ENCODE measurements at regions not wholly inside any gene's neighbourhood (a gene's known extent, or its start where the extent isn't known, plus 50 kb on each side); places are given as distances from the start of the nearest gene placed in this dataset.

GRCh38 chr14:89489761-89490437 lies 72.9 kb upstream of the FOXN3 start:
- no peak overlapping the region for H3K4me3 ChIP-seq
- H3K36me3 ChIP-seq (replicated peaks): no peaks in the 10 kb centered on the region
- in situ Hi-C loops (cut with MboI; ENCODE audit: low sequenced_read_pairs): no loop called here
- no peaks in the 10 kb centered on the region for H3K27me3 ChIP-seq (ENCODE audit: low read depth)
- H3K9me3 ChIP-seq: no peaks in the 10 kb centered on the region
- DNase-seq (ENCODE audit: low spot score in 2 of 2): no peak
- no peaks in the 10 kb centered on the region for H3K4me1 ChIP-seq

- DNase-seq (ENCODE audit: low spot score in 2 of 2): no peak
These were observed 69.9 kb upstream of the FOXN3 start for GRCh38 chr14:89486961-89487360.

GRCh38 chr14:89486505-89486904 lies 69.5 kb upstream of the FOXN3 start:
- H3K4me3 ChIP-seq: no peak overlapping the region
- H3K36me3 ChIP-seq (replicated peaks): no peaks in the 10 kb centered on the region
- in situ Hi-C loops (cut with MboI; ENCODE audit: low sequenced_read_pairs): no loop called here
- no peaks in the 10 kb centered on the region for H3K9me3 ChIP-seq
- no peak for DNase-seq (ENCODE audit: low spot score in 2 of 2)
- H3K27me3 ChIP-seq (ENCODE audit: low read depth): no peaks in the 10 kb centered on the region
- no peaks in the 10 kb centered on the region for H3K4me1 ChIP-seq

More at GRCh38 chr14:89486961-89487360, 69.9 kb upstream of the FOXN3 start:
- Histone ChIP-seq H3K4me3 (no peak overlapping the region), H3K4me1 (no peaks in the 10 kb centered on the region), H3K9me3 (no peaks in the 10 kb centered on the region), H3K27me3 (ENCODE audit: low read depth) (no peaks in the 10 kb centered on the region), H3K36me3 (replicated peaks) (no peaks in the 10 kb centered on the region)
- in situ Hi-C loops (cut with MboI; ENCODE audit: low sequenced_read_pairs): no loop called here

- Histone ChIP-seq H3K4me1 (no peaks in the 10 kb centered on the region), H3K36me3 (replicated peaks) (no peaks in the 10 kb centered on the region), H3K27me3 (ENCODE audit: low read depth) (no peaks in the 10 kb centered on the region), H3K4me3 (no peak overlapping the region), H3K9me3 (no peaks in the 10 kb centered on the region)
- in situ Hi-C loops (cut with MboI; ENCODE audit: low sequenced_read_pairs): no loop called here
- no peak for DNase-seq (ENCODE audit: low spot score in 2 of 2)
These were observed 68.2 kb upstream of the FOXN3 start for GRCh38 chr14:89485264-89485663.

GRCh38 chr14:89484051-89484844 lies 67.2 kb upstream of the FOXN3 start:
- DNase-seq (ENCODE audit: low spot score in 2 of 2): no peak
- no peak overlapping the region for H3K4me3 ChIP-seq
- in situ Hi-C loops (cut with MboI; ENCODE audit: low sequenced_read_pairs): no loop called here
- H3K36me3 ChIP-seq (replicated peaks): no peaks in the 10 kb centered on the region
- H3K4me1 ChIP-seq: no peaks in the 10 kb centered on the region
- no peaks in the 10 kb centered on the region for H3K9me3 ChIP-seq
- no peaks in the 10 kb centered on the region for H3K27me3 ChIP-seq (ENCODE audit: low read depth)

GRCh38 chr14:89481196-89481595 lies 64.2 kb upstream of the FOXN3 start:
- DNase-seq (ENCODE audit: low spot score in 2 of 2): no peak
- Histone ChIP-seq H3K4me1 (no peaks in the 10 kb centered on the region), H3K4me3 (no peak overlapping the region), H3K9me3 (no peaks in the 10 kb centered on the region), H3K27me3 (ENCODE audit: low read depth) (no peaks in the 10 kb centered on the region), H3K36me3 (replicated peaks) (no peaks in the 10 kb centered on the region)
- in situ Hi-C loops (cut with MboI; ENCODE audit: low sequenced_read_pairs): no loop called here

GRCh38 chr14:89480278-89480677 lies 63.2 kb upstream of the FOXN3 start:
- Histone ChIP-seq H3K4me1 (no peaks in the 10 kb centered on the region), H3K27me3 (ENCODE audit: low read depth) (no peaks in the 10 kb centered on the region), H3K9me3 (no peaks in the 10 kb centered on the region), H3K4me3 (no peak overlapping the region), H3K36me3 (replicated peaks) (no peaks in the 10 kb centered on the region)
- DNase-seq (ENCODE audit: low spot score in 2 of 2): no peak
- in situ Hi-C loops (cut with MboI; ENCODE audit: low sequenced_read_pairs): no loop called here

GRCh38 chr14:89479802-89480201 lies 62.8 kb upstream of the FOXN3 start:
- H3K36me3 ChIP-seq (replicated peaks): no peaks in the 10 kb centered on the region
- H3K27me3 ChIP-seq (ENCODE audit: low read depth): no peaks in the 10 kb centered on the region
- no peaks in the 10 kb centered on the region for H3K4me1 ChIP-seq
- H3K9me3 ChIP-seq: no peaks in the 10 kb centered on the region
- no peak overlapping the region for H3K4me3 ChIP-seq
- in situ Hi-C loops (cut with MboI; ENCODE audit: low sequenced_read_pairs): no loop called here
- DNase-seq (ENCODE audit: low spot score in 2 of 2): no peak

- in situ Hi-C loops (cut with MboI; ENCODE audit: low sequenced_read_pairs): no loop called here
These were observed 60.4 kb upstream of the FOXN3 start for GRCh38 chr14:89477391-89477790.

GRCh38 chr14:89476354-89476896 lies 59.4 kb upstream of the FOXN3 start:
- H3K27me3 ChIP-seq (ENCODE audit: low read depth): no peaks in the 10 kb centered on the region
- no peak overlapping the region for H3K4me3 ChIP-seq
- no peaks in the 10 kb centered on the region for H3K9me3 ChIP-seq
- H3K36me3 ChIP-seq (replicated peaks): no peaks in the 10 kb centered on the region
- DNase-seq (ENCODE audit: low spot score in 2 of 2): no peak
- in situ Hi-C loops (cut with MboI; ENCODE audit: low sequenced_read_pairs): no loop called here
- no peaks in the 10 kb centered on the region for H3K4me1 ChIP-seq

More at GRCh38 chr14:89477391-89477790, 60.4 kb upstream of the FOXN3 start:
- Histone ChIP-seq H3K4me1 (no peaks in the 10 kb centered on the region), H3K36me3 (replicated peaks) (no peaks in the 10 kb centered on the region), H3K9me3 (no peaks in the 10 kb centered on the region), H3K4me3 (no peak overlapping the region), H3K27me3 (ENCODE audit: low read depth) (no peaks in the 10 kb centered on the region)
- DNase-seq (ENCODE audit: low spot score in 2 of 2): no peak

- H3K4me1 ChIP-seq: no peaks in the 10 kb centered on the region
- no peaks in the 10 kb centered on the region for H3K36me3 ChIP-seq (replicated peaks)
- in situ Hi-C loops (cut with MboI; ENCODE audit: low sequenced_read_pairs): no loop called here
These were observed 57.4 kb upstream of the FOXN3 start for GRCh38 chr14:89474464-89474863.

GRCh38 chr14:89473989-89474388 lies 57.0 kb upstream of the FOXN3 start:
- in situ Hi-C loops (cut with MboI; ENCODE audit: low sequenced_read_pairs): no loop called here
- DNase-seq (ENCODE audit: low spot score in 2 of 2): no peak
- H3K36me3 ChIP-seq (replicated peaks): no peaks in the 10 kb centered on the region
- no peak overlapping the region for H3K4me3 ChIP-seq
- H3K9me3 ChIP-seq: no peaks in the 10 kb centered on the region
- no peaks in the 10 kb centered on the region for H3K27me3 ChIP-seq (ENCODE audit: low read depth)
- H3K4me1 ChIP-seq: no peaks in the 10 kb centered on the region

More at GRCh38 chr14:89474464-89474863, 57.4 kb upstream of the FOXN3 start:
- no peak for DNase-seq (ENCODE audit: low spot score in 2 of 2)
- no peaks in the 10 kb centered on the region for H3K9me3 ChIP-seq
- H3K27me3 ChIP-seq (ENCODE audit: low read depth): no peaks in the 10 kb centered on the region
- no peak overlapping the region for H3K4me3 ChIP-seq

- DNase-seq (ENCODE audit: low spot score in 2 of 2): no peak
- in situ Hi-C loops (cut with MboI; ENCODE audit: low sequenced_read_pairs): no loop called here
- no peaks in the 10 kb centered on the region for H3K27me3 ChIP-seq (ENCODE audit: low read depth)
- H3K4me1 ChIP-seq: no peaks in the 10 kb centered on the region
- no peaks in the 10 kb centered on the region for H3K36me3 ChIP-seq (replicated peaks)
- no peak overlapping the region for H3K4me3 ChIP-seq
- H3K9me3 ChIP-seq: no peaks in the 10 kb centered on the region
These were observed 56.5 kb upstream of the FOXN3 start for GRCh38 chr14:89473569-89473968.

GRCh38 chr14:89470401-89470800 lies 53.4 kb upstream of the FOXN3 start:
- in situ Hi-C loops (cut with MboI; ENCODE audit: low sequenced_read_pairs): no loop called here
- no peaks in the 10 kb centered on the region for H3K36me3 ChIP-seq (replicated peaks)

More at GRCh38 chr14:89470401-89470800, 53.4 kb upstream of the FOXN3 start:
- no peaks in the 10 kb centered on the region for H3K4me1 ChIP-seq
- no peak overlapping the region for H3K4me3 ChIP-seq
- DNase-seq (ENCODE audit: low spot score in 2 of 2): no peak
- H3K27me3 ChIP-seq (ENCODE audit: low read depth): no peaks in the 10 kb centered on the region
- no peaks in the 10 kb centered on the region for H3K9me3 ChIP-seq
